ENCODE measurements at regions not wholly inside any gene's neighbourhood (a gene's known extent, or its start where the extent isn't known, plus 50 kb on each side); places are given as distances from the start of the nearest gene placed in this dataset.

DNA sequence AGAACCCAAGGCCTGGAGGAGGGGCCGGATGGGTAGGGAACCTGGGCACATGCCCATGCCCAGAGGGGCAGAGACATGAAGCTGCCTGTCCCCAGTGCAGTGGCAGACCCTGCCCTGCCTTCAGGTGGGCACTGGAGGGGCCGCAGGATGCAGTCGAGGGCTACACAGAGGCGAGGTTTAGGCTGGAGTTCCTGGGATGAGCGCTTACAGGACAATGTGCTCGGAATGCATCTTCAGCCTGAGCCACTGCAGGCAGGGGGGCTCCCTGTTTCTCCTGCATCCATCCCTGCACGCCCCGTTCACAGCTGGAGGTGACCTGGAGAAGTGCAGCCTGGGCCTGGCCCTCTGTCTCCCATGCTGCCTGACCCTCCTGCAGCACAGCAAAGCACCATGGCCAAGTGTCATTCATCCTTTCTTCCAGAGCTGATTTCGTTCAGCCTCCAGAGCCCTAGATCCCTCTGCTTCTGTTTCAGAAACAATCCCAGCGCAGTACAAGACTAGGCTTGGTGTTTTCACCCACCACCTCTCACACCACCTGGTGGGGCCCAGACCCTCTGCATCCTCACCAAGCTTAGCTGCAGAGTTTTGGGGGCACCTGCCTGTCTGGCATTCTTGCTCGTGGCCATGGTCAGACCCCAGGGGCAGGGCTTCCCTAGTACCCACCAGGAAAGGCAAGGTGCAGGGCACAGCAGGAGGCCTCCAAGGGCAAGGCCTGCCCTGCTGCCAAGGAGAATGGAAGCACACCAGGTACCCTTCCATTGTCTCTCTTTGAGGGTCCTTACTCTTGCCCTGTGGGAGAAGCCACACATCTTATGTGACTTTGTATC is 311.9 kb downstream of the TCERG1L start:
- no peak for TF ChIP-seq CTCF (IDR thresholded peaks at IDR 0.05)
- ChIA-PET POLR2A (no interaction called here), CTCF (no interaction called here)
- no peak overlapping the region for H3K27ac Mint-ChIP-seq
- H3K36me3 Mint-ChIP-seq (ENCODE audit: low read depth), result no peaks in the 10 kb centered on the region
- peaks cover 1% of the 10 kb centered on the region for H3K27me3 Mint-ChIP-seq
- intact Hi-C loops (cut with micrococcal nuclease), result no loop called here
- DNase-seq (no peak), ATAC-seq (no peak)
- H3K9me3 Mint-ChIP-seq, result no peaks in the 10 kb centered on the region
- H3K4me3 Mint-ChIP-seq, result no peak overlapping the region
- H3K4me1 Mint-ChIP-seq (ENCODE audit: low read depth), result no peaks in the 10 kb centered on the region

GRCh38 chr10:131000244-131000643 is 311.3 kb downstream of the TCERG1L start:
- TF ChIP-seq CTCF (IDR thresholded peaks at IDR 0.05), result no peak
- DNase-seq (no peak), ATAC-seq (no peak)
- Mint-ChIP-seq H3K36me3 (ENCODE audit: low read depth) (no peaks in the 10 kb centered on the region), H3K4me3 (no peak overlapping the region), H3K27me3 (peaks cover 1% of the 10 kb centered on the region), H3K9me3 (no peaks in the 10 kb centered on the region), H3K4me1 (ENCODE audit: low read depth) (no peaks in the 10 kb centered on the region), H3K27ac (no peak overlapping the region)
- intact Hi-C loops (cut with micrococcal nuclease), result no loop called here
- ChIA-PET CTCF (no interaction called here), POLR2A (no interaction called here)

DNA sequence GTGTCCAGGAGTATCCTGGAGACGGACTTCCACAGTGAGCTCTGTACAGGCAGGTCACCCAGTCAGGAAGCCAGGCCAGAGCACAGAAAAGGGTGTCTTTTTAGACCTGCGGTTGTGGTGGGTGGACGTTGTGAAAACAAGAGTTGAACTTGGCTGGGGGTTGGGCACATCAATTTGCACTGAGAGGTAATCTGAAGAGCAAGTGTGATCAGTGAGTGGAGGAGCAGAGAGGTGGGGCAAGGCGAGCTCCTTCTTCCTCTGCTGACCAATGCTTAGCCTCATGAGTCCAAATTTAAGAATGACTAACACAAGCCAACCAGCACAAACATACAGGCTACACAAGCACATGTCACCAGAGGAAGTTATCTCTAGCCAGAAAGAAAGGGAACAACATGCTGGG is 310.8 kb downstream of the TCERG1L start:
- Mint-ChIP-seq H3K4me1 (ENCODE audit: low read depth) (no peaks in the 10 kb centered on the region), H3K4me3 (no peak overlapping the region), H3K27ac (no peak overlapping the region), H3K27me3 (peaks cover 1% of the 10 kb centered on the region), H3K9me3 (peaks cover 3% of the 10 kb centered on the region), H3K36me3 (ENCODE audit: low read depth) (no peaks in the 10 kb centered on the region)
- no peak for TF ChIP-seq CTCF (IDR thresholded peaks at IDR 0.05)
- DNase-seq (no peak), ATAC-seq (no peak)
- intact Hi-C loops (cut with micrococcal nuclease), result no loop called here
- ChIA-PET POLR2A (no interaction called here), CTCF (no interaction called here)

- intact Hi-C loops (cut with micrococcal nuclease), result no loop called here
- Mint-ChIP-seq H3K4me3 (no peak overlapping the region), H3K36me3 (ENCODE audit: low read depth) (no peaks in the 10 kb centered on the region), H3K9me3 (peaks cover 4% of the 10 kb centered on the region), H3K27me3 (peaks cover 1% of the 10 kb centered on the region), H3K4me1 (ENCODE audit: low read depth) (no peaks in the 10 kb centered on the region), H3K27ac (no peak overlapping the region)
- ATAC-seq (no peak), DNase-seq (no peak)
- POLR2A ChIA-PET, result no interaction called here
- TF ChIP-seq CTCF (IDR thresholded peaks at IDR 0.05), result no peak
- CTCF ChIA-PET, result no interaction called here
These were observed 310.1 kb downstream of the TCERG1L start for GRCh38 chr10:131001438-131001837.

GRCh38 chr10:131002031-131002861 is 309.3 kb downstream of the TCERG1L start:
- intact Hi-C loops (cut with micrococcal nuclease), result no loop called here
- Mint-ChIP-seq H3K27ac (no peak overlapping the region), H3K4me1 (ENCODE audit: low read depth) (no peaks in the 10 kb centered on the region), H3K27me3 (peaks cover 1% of the 10 kb centered on the region), H3K4me3 (no peak overlapping the region), H3K9me3 (peaks cover 4% of the 10 kb centered on the region), H3K36me3 (ENCODE audit: low read depth) (no peaks in the 10 kb centered on the region)
- ATAC-seq (no peak), DNase-seq (no peak)
- TF ChIP-seq CTCF (IDR thresholded peaks at IDR 0.05), result no peak
- POLR2A ChIA-PET, result no interaction called here
- CTCF ChIA-PET, result no interaction called here

All from activated CD8-positive, alpha-beta T cell treated with anti-CD3 and anti-CD28 coated beads for 36 hours (primary cell).